T-helper 2 cell (primary cell): ENCODE measurements at regions not wholly inside any gene's neighbourhood (a gene's known extent, or its start where the extent isn't known, plus 50 kb on each side); places are given as distances from the start of the nearest gene placed in this dataset.

ENCODE experiments used
- DNase-seq, 5 experiments: peaks; one replicate each; pipeline versions ENCODE4 v3.0.0 to v3.0.0-alpha.2; 2012 to 2022

DNA sequence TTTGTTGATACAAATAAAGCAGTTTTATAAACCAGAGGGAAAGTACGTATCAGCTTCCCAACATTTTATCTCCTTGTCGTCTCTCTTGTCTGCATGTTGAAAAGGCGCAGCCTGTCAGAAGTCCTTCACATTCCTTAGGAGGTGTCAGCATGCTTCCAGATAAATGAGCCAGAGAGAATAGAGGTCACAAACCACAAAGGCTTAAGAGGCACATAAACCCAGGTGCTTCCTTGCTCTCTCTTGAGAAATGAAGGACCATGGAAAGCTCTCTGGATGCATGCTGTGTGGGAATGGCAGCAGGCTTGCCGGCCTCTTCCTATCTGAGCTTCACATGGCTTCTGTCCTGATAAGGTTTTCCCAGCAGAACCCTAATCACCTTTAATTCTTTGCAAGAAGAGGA is 448.5 kb downstream of the XPNPEP1 start:
- no peak for DNase-seq

DNA sequence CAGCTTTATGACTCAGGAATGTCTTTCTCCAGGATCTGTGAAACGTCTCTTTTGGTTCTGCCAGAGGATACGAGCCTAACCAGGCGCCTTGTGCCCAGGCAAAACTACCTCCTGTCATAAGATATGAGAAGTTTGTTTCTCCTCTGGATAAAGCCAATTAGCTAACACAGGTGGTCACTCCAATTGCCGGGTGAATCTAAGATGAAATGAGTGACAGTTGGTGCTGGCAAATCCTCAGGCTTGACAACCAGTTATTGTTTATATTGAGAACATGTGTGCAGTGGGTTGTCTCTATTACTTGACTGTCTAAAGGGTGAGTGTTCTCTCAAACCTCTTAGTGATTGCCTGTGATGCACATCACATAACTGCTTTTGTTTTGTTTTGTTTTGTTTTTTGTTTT is 449.1 kb downstream of the XPNPEP1 start:
- DNase-seq, result no peak

DNA sequence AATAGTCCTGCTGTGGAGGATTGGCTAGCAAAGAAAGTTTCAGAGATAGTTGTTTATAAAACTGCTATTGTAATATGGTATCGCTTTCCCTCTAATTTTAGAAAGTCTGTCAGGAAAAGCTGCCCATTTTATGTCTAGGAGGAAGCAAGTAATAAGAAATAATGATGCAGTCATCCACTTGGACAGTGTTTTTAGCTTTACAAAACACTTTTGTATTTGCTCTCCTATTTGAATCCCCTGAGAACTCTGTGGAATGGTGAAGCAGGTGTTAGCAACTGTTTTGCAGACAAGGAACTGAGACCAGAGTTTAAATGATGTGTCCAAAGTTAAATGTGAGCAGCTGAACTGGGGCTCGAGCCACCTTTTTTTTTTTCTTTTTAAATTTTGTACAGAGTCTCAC is 455.8 kb downstream of the XPNPEP1 start:
- DNase-seq, result no peak

DNA sequence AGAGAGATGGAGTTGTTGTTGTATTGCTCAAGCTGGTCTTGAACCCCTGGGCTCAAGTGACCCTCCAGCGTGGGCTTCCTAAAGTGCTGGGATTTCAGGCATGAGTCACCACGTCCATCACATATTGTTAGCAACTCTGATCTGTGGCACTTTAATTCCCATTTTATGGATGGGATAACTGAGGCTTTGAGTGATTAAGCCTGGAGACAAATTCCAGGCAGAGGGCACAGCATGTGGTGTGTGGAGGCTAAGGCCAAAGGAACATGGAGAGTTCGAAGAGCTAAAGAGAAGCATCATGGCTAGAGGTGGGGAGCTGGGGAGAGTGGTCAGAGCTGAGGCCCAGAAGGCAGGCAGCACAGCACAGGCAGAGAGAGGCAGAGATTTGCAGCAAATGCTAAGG is 458.4 kb downstream of the XPNPEP1 start:
- no peak for DNase-seq

DNA sequence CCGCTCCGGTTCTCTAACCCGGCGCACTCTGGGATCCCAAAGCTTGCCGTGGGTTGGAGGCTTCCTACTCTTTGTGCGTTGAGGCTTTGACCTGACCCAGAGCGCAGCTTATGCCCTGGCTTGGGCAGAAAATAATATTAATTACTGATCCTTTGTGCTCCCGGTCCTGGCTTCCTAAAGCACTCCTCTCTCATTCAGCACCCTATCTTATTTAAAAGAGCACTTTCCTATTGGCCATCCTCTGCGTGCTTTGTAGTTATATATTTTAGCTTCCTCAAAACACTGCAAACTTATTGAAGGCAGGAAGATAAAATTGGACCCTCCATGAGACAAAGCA is 466.0 kb downstream of the XPNPEP1 start:
- no peak for DNase-seq

DNA sequence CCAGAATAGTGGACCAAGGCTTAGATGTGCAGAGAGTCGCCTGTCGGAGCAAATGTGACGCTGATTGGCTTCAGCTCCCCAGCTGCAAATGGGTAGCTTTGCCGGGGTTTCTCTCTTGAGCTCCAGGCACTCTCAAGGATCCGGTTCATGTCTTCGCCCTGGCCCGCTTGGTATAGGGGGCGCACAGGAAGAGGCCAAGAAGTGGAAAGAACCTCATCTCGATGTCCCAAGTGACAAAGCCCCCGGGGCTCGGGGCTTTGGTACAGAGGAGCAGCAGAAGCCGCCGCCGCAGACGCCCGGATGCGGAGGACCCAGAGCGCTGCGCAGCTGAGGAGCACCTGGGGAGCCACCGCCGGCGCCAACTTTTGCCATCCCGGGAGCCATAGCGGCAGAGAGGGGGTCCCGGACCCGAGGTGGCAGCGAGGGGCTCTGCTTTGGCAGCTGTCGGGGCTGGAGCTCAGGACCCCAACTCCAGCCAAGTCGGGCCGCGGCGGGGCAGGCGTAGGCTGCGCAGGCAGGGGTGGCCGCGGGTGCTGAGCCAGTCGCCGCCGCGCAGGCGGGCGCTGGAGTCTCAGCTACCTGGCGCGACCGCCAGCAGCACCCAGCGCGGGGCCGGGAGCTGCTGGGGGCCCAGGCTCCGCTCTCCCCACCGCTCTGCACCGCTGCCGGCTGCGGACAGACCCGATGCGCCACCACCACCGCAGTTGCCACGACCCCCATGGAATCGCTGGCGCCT is 466.6 kb downstream of the XPNPEP1 start:
- no peak for DNase-seq

DNA sequence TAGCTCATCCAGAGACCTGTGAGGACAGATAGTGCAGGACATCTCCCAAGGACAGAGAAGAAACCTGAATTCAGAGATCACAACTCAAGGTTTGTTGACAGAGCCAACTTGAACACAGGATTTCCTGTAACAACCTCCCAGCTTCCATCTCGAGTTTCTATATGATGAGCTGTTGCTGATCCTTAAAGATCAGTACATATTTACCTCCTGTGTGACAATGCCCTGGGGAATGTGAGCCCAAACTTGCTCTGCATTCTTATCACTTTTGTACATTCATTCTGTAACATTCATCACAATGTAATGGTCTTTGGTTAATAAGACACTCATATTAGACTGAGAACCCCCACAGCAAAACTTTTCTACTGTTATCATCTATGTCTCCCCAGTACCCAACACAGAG is 468.6 kb downstream of the XPNPEP1 start:
- DNase-seq, result no peak

DNA sequence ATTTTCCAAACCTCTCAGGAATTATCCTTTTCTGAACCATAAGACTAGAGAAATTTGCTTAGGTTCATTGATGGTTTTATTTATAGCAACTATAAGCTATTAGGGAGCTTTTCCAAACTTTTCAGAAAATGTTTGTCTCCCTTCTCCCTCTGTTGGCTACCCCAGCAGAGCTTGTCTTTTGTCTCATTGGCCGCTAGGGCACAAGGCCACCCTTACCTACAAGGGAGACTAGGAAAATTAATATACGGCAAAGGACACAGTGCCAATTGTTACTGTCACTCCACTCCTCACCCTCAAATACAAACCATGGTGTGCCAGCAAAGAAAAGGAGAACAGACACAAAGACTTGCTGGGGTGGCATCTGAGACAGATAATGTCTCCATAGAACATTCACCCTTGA is 471.4 kb downstream of the XPNPEP1 start:
- DNase-seq, result no peak

DNA sequence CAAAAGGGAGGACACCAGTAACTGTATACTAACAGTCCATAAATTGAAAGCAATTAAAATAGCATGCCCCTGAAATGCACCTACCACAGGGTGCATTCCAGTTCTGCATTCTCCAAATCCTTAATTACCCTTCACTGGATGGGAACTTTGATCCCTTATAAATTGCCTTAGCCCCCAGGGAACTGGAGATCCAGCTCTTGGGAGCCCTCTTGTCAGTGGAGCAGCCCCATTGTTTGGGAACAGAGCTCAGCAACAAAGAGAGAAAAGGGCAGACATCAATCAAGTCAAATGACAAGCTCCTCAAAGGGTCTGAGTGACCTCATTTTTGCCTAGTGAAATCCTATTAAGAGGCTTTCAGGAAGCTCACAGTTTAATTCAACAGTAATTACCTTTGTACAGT is 472.6 kb downstream of the XPNPEP1 start:
- no peak for DNase-seq

DNA sequence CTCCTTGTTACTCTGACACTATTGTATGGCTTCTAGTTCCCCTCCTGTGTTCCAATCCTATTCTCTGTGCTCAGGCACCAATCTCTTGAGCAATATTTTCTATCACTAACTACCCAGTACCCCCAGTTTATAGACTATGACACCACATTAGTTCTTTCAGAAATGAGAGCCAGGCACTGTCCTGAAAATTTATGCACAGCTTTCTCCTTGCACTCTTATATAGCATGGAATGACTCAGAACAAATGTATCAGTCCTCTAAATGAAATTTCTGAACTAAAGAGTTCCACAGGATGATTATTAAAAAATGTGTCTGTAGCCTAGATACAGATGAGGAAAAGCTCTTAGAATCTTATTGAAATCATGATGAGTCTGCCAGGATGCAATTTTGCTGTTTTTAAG is 489.9 kb downstream of the XPNPEP1 start:
- DNase-seq, result no peak

DNA sequence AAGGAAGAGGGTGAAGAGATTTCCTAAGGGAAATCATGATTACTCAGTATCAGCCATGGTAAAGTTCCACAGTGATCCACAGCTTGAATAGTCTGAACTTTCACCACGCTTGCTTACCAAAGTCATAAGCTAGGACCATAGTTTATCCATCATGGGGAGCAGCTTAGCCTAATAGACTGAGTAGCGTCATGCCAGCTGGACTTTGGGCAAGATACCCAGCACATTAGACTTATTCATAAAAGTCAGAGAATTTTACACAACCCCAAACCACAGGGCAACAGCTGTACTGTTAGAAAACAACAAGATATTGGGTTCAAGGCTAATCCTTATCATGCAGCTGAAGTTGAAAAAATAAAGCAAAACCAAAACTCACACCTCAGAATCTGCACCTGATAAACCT is 491.0 kb downstream of the XPNPEP1 start:
- DNase-seq, result no peak

DNA sequence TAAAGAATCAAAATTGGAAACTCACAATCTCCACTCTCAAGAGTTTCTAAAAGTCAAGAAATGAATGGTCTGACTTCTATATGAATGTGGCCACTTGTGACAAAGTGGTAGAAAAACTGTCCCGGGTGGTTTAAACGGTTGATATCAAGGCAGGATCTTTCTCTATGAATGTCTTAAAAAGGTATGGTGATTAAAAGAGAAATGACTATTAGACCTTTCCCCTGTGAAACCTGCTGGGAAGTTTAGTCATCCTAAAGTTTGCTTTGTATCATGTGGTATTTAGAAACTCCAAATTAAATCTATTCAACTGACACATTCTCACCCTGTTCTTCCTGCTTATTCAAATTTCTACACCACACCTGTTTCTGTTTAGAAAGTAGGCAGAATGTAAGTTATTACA is 492.5 kb downstream of the XPNPEP1 start:
- DNase-seq, result no peak

DNA sequence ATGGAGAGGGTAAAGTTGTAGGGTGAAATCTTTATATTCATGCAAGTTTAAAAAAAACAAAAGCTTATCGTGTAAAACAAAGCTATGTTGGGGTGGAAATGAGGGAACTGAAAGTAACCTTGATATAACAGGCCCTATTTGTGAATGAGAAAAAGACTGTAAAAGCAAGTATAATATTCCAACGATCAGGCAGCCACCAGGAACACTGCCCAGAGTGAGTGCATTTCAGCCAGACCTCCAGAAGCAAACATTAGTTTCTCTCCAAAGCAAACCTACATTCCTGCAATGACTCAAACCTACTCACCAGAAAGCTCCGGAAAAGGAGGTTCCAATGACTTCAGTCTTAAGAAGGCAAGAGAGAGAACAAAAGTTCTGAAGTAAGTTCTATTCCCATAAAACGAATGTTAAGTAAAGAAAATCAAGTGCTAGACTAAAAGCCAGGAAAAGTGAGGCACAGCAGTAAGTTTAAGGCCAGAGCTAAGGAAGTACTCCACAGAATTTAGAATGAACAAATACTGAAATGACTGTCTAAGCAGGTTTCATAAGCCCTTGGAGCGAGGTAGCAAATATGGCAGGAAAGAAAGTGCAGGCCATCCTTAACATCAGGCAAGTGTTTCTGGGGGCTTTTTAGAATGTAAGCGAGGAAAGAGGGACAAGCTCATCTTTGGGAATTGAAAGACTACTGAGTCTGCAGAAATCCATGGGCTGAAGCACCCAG is 493.1 kb downstream of the XPNPEP1 start:
- no peak for DNase-seq

DNA sequence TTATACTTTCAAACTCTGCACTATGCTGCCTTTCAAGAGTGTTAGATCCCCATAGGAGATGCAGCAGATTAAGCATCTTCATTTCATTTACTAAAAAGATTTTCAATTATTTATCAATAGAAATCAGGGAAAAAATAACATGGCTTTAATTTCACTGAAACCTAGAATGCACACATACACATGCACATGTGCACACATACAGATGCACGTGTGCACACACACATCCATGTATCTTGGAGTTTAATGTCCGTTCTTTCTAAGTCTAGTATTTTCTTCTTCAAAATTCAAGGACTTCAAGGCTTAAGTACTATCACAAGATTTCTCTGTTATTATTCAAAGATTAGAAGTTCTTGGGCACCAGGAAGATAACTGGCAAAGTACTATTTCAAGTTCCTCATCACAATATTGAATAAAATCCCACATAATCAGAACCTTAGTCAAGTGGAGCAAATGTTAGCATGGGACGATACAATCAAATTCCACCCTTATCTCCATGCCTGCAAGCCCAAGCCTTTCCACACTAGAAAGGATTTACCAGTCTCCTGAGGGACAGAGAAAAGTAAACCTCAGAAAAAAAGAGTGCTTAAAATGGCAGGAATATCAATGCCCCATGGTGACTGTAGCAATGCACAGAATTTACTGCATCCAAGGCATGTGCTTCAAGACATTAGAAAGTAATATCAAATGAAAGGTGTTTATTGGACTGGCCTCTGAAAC is 494.4 kb downstream of the XPNPEP1 start:
- DNase-seq, result no peak

DNA sequence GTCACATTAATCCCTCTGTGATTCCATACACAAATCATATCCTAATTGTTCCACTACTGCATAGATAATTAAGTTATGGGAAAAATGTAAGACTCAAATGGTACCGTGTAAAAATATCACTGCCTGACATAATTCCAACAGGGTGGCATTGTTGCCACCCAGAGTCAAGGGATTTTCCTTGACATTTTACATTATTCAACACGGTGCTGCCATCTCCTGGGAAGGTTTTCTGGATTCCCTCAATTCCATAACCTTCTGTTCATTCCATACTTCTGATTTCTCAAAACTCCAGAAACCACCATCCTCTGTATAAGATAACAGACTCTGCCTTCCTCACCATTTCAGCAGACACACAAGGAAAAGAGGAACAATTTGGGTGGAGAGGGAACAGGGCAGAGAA is 495.9 kb downstream of the XPNPEP1 start:
- DNase-seq, result no peak

DNA sequence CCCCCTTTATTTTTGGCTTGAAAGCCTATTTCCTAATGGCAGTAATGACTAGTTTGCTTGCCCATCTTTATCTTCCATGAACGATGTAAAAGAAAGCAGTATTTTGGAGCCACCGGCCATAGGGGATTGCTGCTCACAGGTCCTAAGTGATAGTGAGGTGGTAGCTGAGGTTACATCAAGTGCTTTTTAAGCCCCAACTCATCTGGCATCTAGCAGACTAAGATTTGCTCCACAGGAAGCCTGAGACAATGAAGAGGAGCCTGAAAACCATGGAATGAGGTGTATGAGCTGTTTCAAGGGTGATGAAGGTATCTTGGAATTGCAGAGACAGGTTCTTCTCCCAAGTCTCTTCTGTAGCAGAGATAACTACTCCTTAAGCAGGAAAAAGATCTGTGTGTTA is 496.3 kb downstream of the XPNPEP1 start:
- DNase-seq, result no peak

DNA sequence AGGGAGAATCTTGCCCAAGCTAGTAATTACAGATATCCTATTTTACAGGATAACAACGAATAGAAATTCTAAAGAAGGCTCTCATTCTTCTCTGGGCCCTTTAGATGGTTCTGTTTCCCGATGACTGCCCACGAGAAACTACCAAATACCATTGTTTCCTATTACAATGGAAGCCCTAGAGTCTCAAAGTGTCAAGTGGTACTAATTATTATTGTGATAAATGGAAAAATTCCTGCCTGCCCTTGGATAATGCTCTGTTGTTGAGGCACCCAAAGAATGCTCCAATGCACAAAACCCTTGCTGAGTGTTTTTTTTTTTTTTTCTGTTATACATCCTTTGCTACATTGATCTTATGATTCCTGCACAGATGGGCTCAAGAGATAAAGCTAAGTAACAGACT is 504.5 kb downstream of the XPNPEP1 start:
- no peak for DNase-seq

DNA sequence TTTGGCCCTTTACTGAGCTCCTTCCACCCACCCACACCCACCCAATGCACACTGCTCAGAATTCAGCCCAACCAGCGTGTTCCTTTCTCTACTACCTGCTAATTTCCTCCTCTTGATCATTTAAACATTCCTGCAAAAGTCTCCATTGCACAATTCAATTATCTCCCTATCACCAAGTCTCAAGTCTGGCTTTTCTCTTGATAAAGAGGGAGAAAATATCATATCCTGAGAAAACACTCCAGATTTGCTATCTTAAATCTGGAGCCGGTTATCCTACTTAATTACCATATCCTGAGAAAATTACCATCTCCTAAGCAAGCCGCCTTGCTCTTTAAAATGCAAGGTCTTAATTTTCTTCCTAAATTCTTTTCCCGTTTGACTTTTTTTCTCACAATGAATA is 505.5 kb downstream of the XPNPEP1 start:
- no peak for DNase-seq

DNA sequence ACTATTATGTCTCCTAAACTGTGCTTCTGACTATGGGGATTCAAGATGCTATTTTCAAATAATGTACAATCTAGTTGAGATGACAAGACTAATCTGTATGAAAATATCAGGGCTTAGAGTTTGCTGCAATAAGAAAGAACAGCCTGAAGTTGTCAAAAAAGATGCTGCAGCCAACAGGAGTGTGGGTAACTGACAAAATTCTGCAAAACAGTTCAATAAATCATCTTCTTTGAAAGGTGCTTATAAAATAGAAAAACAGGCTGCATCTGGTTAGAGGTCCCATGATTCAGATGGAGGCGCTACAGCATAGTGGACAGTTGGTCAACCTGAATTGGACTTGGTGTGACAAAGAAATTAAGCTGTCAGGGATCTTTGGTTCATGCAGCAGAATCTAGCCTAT is 511.0 kb downstream of the XPNPEP1 start:
- no peak for DNase-seq

DNA sequence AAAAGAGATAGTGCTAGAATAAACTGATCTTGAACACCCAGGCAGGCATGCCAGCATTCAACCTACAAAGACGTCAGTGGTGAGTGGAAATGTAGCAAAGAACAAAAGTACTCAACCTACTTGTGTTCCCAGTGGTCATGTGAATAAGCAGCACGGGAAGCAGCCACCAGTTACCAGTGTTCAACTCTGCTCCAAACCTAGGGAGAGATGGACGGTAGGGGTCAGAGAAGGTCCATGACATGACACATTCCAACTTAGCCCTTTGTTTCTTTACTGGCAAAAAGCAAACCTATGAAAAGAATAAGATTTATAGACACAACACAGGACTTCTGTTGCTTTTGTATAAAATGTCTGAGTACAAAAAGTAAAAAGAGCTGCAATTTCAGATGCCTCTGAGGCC is 511.4 kb downstream of the XPNPEP1 start:
- no peak for DNase-seq

DNA sequence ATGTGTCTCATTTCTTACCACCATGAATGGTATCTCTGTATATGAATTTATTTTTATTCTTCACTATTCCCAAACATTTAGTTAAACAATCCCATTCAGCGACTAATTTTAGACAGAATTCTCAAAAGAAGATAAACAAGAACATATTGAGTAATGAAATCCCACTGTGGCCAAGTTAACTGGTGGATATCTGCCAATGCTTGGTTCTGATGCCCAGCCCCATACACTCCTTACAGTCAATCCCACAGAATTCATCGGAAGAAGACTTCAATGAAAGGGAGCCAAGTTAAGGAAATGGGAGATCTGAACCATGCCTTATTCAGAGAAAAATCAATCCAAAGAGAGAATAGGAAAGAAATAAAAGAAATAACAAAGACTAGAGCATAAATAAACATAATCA is 518.0 kb downstream of the XPNPEP1 start:
- no peak for DNase-seq

DNA sequence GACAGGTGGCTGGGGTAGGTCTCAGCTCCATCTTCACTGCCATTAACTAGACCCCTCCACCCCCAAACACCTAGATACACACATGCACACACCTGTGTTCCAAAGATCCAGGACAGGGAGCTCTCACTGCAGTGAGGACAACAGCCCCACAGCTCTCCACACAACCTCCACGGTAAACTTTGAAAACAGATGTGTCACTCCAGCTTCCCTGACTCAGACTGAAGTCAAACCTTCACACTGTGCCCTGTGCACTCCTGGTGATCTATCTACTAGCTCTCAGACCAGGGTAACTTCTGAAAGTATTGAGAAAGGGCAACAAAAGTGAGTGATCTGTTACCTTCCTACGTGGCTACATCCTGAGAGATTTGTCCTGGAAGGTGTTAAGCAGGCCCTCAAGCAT is 519.8 kb downstream of the XPNPEP1 start:
- DNase-seq, result no peak

DNA sequence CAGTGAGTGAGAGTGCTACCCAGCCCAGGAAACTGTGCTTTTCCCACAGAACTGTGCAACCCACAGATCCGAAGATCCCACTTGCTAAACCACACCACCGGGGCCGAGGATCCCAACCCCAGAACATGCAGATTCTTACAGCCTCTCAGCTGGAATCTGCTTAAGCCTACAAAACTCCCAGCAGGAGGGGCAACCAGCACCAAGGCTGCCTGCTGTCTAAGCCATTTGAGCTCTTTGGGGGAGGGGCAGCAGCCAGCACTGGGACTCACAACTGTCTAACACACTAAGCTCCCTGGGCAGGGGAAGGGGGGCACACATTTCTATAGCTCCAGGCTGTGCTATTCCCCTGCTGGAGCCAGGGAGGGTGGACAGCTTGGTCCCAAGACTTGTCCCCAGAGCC is 529.9 kb downstream of the XPNPEP1 start:
- DNase-seq, result no peak

DNA sequence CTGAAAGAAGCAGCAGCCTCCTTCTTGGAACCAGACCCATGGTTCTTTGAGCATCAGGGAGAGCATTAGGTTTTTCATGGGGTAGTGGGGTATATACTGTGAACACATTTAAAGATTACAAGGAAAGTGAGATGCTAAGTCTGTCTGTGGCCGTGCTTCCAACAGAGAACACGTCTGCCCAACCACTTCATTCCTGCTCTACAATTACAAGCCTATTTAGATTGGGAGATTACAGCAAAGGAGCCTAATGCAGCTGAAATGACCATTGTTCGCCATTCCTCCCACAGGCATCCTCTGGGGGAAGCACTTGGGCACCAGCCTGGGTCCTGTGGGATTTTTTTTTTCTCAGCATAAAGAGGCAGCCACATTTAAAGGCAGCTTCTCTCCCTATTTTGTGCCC is 536.4 kb downstream of the XPNPEP1 start:
- no peak for DNase-seq
